GM21619 (cell line): ENCODE measurements at regions not wholly inside any gene's neighbourhood (a gene's known extent, or its start where the extent isn't known, plus 50 kb on each side); places are given as distances from the start of the nearest gene placed in this dataset.

Source experiments
- ATAC-seq: cut with Tn5 transposase; IDR thresholded peaks from one replicate; pipeline ENCODE4 v1.9.1; 2021; ENCODE audit not compliant: unreplicated experiment

- ATAC-seq, result no peak
Observed at GRCh38 chr18:38010037-38010436, 444.4 kb upstream of the CELF4 start.

- no peak for ATAC-seq
Observed at GRCh38 chr18:38009320-38009719, 443.7 kb upstream of the CELF4 start.

- ATAC-seq, result no peak
Observed at GRCh38 chr18:38007676-38008330, 442.2 kb upstream of the CELF4 start.

GRCh38 chr18:38007026-38007425 is 441.4 kb upstream of the CELF4 start:
- ATAC-seq, result no peak

GRCh38 chr18:38006541-38006940 is 440.9 kb upstream of the CELF4 start:
- ATAC-seq, result no peak

- no peak for ATAC-seq
Observed at GRCh38 chr18:37997695-37998094, 432.1 kb upstream of the CELF4 start.

GRCh38 chr18:37987901-37988300 is 422.3 kb upstream of the CELF4 start:
- no peak for ATAC-seq

- ATAC-seq, result no peak
Observed at GRCh38 chr18:37986665-37987064, 421.1 kb upstream of the CELF4 start.

GRCh38 chr18:37985126-37985525 is 419.5 kb upstream of the CELF4 start:
- ATAC-seq, result no peak

- no peak for ATAC-seq
Observed at GRCh38 chr18:37980556-37980955, 415.0 kb upstream of the CELF4 start.

GRCh38 chr18:37975446-37975845 is 409.8 kb upstream of the CELF4 start:
- no peak for ATAC-seq

- ATAC-seq, result no peak
Observed at GRCh38 chr18:37967261-37967660, 401.7 kb upstream of the CELF4 start.

- no peak for ATAC-seq
Observed at GRCh38 chr18:37965572-37965970, 400.0 kb upstream of the CELF4 start.

- ATAC-seq, result no peak
Observed at GRCh38 chr18:37964885-37965571, 399.4 kb upstream of the CELF4 start.

- no peak for ATAC-seq
Observed at GRCh38 chr18:37963837-37964236, 398.2 kb upstream of the CELF4 start.

- no peak for ATAC-seq
Observed at GRCh38 chr18:37962316-37962966, 396.8 kb upstream of the CELF4 start.

GRCh38 chr18:37958499-37958898 is 392.9 kb upstream of the CELF4 start:
- ATAC-seq, result no peak

- ATAC-seq, result no peak
Observed at GRCh38 chr18:37956902-37957301, 391.3 kb upstream of the CELF4 start.

GRCh38 chr18:37956020-37956419 is 390.4 kb upstream of the CELF4 start:
- no peak for ATAC-seq

- ATAC-seq, result no peak
Observed at GRCh38 chr18:37955201-37955600, 389.6 kb upstream of the CELF4 start.

- ATAC-seq, result no peak
Observed at GRCh38 chr18:37953876-37954275, 388.3 kb upstream of the CELF4 start.

GRCh38 chr18:37948471-37948870 is 382.9 kb upstream of the CELF4 start:
- ATAC-seq, result no peak
